H9 (cell line): ENCODE measurements at regions not wholly inside any gene's neighbourhood (a gene's known extent, or its start where the extent isn't known, plus 50 kb on each side); places are given as distances from the start of the nearest gene placed in this dataset.

Experiments
- DNase-seq: peaks from one replicate; pipeline ENCODE4 v3.0.0-alpha.2; 2017
- H2AFZ ChIP-seq: one replicate; pipeline ENCODE4 v1.6.1; 2013; ENCODE audit warnings: mild to moderate bottlenecking, low read length, control low read depth, moderate library complexity
- H2AK5ac ChIP-seq: 2 replicates; pipeline ENCODE4 v1.6.1; 2013; ENCODE audit warnings: low read length, control low read depth, mixed read lengths; ENCODE audit not compliant: insufficient read length
- H2BK120ac ChIP-seq: one replicate; pipeline ENCODE4 v1.6.1; 2013; ENCODE audit warnings: low read depth, mild to moderate bottlenecking, low read length, control low read depth, inconsistent platforms; ENCODE audit not compliant: poor library complexity, severe bottlenecking
- H2BK12ac ChIP-seq: 2 replicates; pipeline ENCODE4 v1.6.1; 2013; ENCODE audit warnings: low read length, control low read depth, mixed read lengths, low read depth; ENCODE audit not compliant: insufficient read length
- H2BK15ac ChIP-seq: 2 replicates; pipeline ENCODE4 v1.6.1; 2013; ENCODE audit warnings: low read depth, low read length, control low read depth
- H2BK20ac ChIP-seq: one replicate; pipeline ENCODE4 v1.6.1; 2013; ENCODE audit warnings: low read depth, mild to moderate bottlenecking, low read length, control low read depth, inconsistent platforms; ENCODE audit not compliant: poor library complexity, severe bottlenecking
- H2BK5ac ChIP-seq: 2 replicates; pipeline ENCODE4 v1.6.1; 2013; ENCODE audit warnings: low read length, control low read depth, mixed read lengths; ENCODE audit not compliant: insufficient read length
- H3K14ac ChIP-seq: 2 replicates; pipeline ENCODE4 v1.6.1; 2013; ENCODE audit warnings: low read length, control low read depth; ENCODE audit not compliant: insufficient read depth
- H3K18ac ChIP-seq: 2 replicates; pipeline ENCODE4 v1.6.1; 2013; ENCODE audit warnings: low read depth, mild to moderate bottlenecking, mixed read lengths, low read length, control low read depth; ENCODE audit not compliant: insufficient read length
- H3K23ac ChIP-seq: 2 replicates; pipeline ENCODE4 v1.6.1; 2013; ENCODE audit warnings: low read length, control low read depth, mixed read lengths, low read depth; ENCODE audit not compliant: insufficient read length
- H3K23me2 ChIP-seq: 2 replicates; pipeline ENCODE4 v1.6.1; 2013; ENCODE audit warnings: low read depth, mild to moderate bottlenecking, mixed read lengths, low read length, control low read depth; ENCODE audit not compliant: insufficient read length, poor library complexity, severe bottlenecking
- H3K27ac ChIP-seq: 2 replicates; pipeline ENCODE4 v1.5.1; 2013; ENCODE audit warnings: low read length, control low read depth, mixed read lengths, low read depth; ENCODE audit not compliant: insufficient read length
- H3K27me3 ChIP-seq: 2 replicates; pipeline ENCODE4 v1.6.1; 2013; ENCODE audit warnings: low read length, control low read depth, inconsistent platforms; ENCODE audit not compliant: insufficient read depth
- H3K4ac ChIP-seq: 2 replicates; pipeline ENCODE4 v1.6.1; 2013; ENCODE audit warnings: low read depth, mild to moderate bottlenecking, control low read depth, inconsistent platforms, low read length, moderate library complexity
- H3K4me1 ChIP-seq: 2 replicates; pipeline ENCODE4 v1.6.1; 2013; ENCODE audit warnings: low read length, control low read depth, inconsistent platforms; ENCODE audit not compliant: insufficient read depth
- H3K4me2 ChIP-seq: 2 replicates; pipeline ENCODE4 v1.6.1; 2013; ENCODE audit warnings: low read length, control low read depth, mixed read lengths; ENCODE audit not compliant: insufficient read length, insufficient read depth
- H3K56ac ChIP-seq: 2 replicates; pipeline ENCODE4 v1.6.1; 2013; ENCODE audit warnings: low read depth, mild to moderate bottlenecking, mixed read lengths, low read length, control low read depth; ENCODE audit not compliant: insufficient read length
- H3K79me1 ChIP-seq: 2 replicates; pipeline ENCODE4 v1.6.1; 2013; ENCODE audit warnings: low read depth, mild to moderate bottlenecking, moderate library complexity, low read length, control low read depth, inconsistent platforms; ENCODE audit not compliant: insufficient read depth, poor library complexity, severe bottlenecking
- H3K79me2 ChIP-seq: 2 replicates; pipeline ENCODE4 v1.6.1; 2013; ENCODE audit warnings: low read length, control low read depth, inconsistent platforms; ENCODE audit not compliant: insufficient read depth
- H3K9ac ChIP-seq: 2 replicates; pipeline ENCODE4 v1.6.1; 2013; ENCODE audit warnings: low read length, control low read depth, mixed read lengths; ENCODE audit not compliant: insufficient read length; ENCODE audit errors: extremely low read depth
- H3K9me3 ChIP-seq: one replicate; pipeline ENCODE4 v1.6.1; 2013; ENCODE audit warnings: low read depth, low read length, inconsistent platforms; ENCODE audit not compliant: control insufficient read depth
- H3T11ph ChIP-seq: one replicate; pipeline ENCODE4 v1.6.1; 2013; ENCODE audit warnings: mild to moderate bottlenecking, low read length, control low read depth, inconsistent platforms
- H4K20me1 ChIP-seq: one replicate; pipeline ENCODE4 v1.6.1; 2013; ENCODE audit not compliant: control insufficient read depth, insufficient read length, insufficient read depth
- H4K5ac ChIP-seq: 2 replicates; pipeline ENCODE4 v1.6.1; 2013; ENCODE audit warnings: low read depth, mild to moderate bottlenecking, mixed read lengths, low read length, control low read depth; ENCODE audit not compliant: insufficient read length
- H4K8ac ChIP-seq: replicated peaks from 2 replicates; pipeline ENCODE4 v1.6.1; 2013; ENCODE audit warnings: low read length, control low read depth, mixed read lengths, low read depth; ENCODE audit not compliant: insufficient read length
- H4K91ac ChIP-seq: 2 replicates; pipeline ENCODE4 v1.6.1; 2013; ENCODE audit warnings: low read depth, mild to moderate bottlenecking, moderate library complexity, mixed read lengths, low read length, control low read depth; ENCODE audit not compliant: insufficient read length
- H3K27ac Mint-ChIP-seq, 3 experiments: 2 replicates in 2 of 3; 3 replicates in 1 of 3; pipeline ENCODE4 v1.8.0; 2020 to 2021; ENCODE audit warnings: mixed read lengths in 3 of 3, mild to moderate bottlenecking in 1 of 3, moderate library complexity in 1 of 3
- H3K27me3 Mint-ChIP-seq: 2 replicates; pipeline ENCODE4 v1.8.0; 2021; ENCODE audit warnings: low read depth, mild to moderate bottlenecking, moderate library complexity, mixed read lengths
- H3K36me3 Mint-ChIP-seq, 3 experiments: 2 replicates in 2 of 3; 3 replicates in 1 of 3; pipeline ENCODE4 v1.8.0; 2020 to 2021; ENCODE audit warnings: low read depth in 3 of 3, mixed read lengths in 3 of 3; ENCODE audit not compliant: insufficient read depth in 1 of 3
- H3K4me1 Mint-ChIP-seq, 2 experiments: 2 replicates each; pipeline ENCODE4 v1.8.0; 2020; ENCODE audit warnings: mixed read lengths in 2 of 2
- H3K4me3 Mint-ChIP-seq, 2 experiments: 2 replicates in 1 of 2; 3 replicates in 1 of 2; pipeline ENCODE4 v1.8.0; 2020 to 2021; ENCODE audit warnings: mild to moderate bottlenecking in 2 of 2, mixed read lengths in 2 of 2, moderate library complexity in 1 of 2
- H3K9me3 Mint-ChIP-seq, 2 experiments: 2 replicates in 1 of 2; 3 replicates in 1 of 2; pipeline ENCODE4 v1.8.0; 2020; ENCODE audit warnings: mild to moderate bottlenecking in 2 of 2, mixed read lengths in 2 of 2, moderate library complexity in 1 of 2
- CTCF ChIP-seq: fragments of 200-600 bp; sonication (generic); conservative IDR thresholded peaks from 3 replicates; pipeline ENCODE4 v1.8.0; 2021; ENCODE audit warnings: antibody characterized with exemption, mild to moderate bottlenecking

DNA sequence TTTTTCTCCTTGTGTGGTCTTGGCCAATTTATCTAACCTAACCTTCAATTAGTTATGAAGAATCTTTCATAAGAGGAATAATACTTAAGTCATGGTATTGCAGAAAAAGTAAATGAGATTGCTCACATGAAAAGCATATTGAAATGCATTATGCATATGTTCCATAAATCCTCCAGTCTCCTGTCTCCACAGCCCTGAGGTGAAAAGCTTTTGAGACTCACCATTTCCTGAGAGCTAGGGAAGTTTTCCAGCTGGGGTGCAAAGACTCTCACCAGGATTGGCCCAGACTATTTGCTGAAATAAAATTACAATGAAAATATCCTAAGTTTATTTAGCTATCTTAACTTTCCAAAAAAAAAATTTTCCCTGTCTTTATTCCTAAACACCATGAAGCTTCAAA lies 723.8 kb upstream of the FLRT2 start:
- Mint-ChIP-seq H3K4me3 (no peak overlapping the region), H3K36me3 (no peaks in the 10 kb centered on the region; a peak in 1 of 7 replicates), H3K4me1 (no peaks in the 10 kb centered on the region), H3K27ac (no peak overlapping the region), H3K27me3 (no peaks in the 10 kb centered on the region), H3K9me3 (no peaks in the 10 kb centered on the region)
- Histone ChIP-seq H3K4me1 (no peaks in the 10 kb centered on the region), H3K23ac (no peak overlapping the region), H4K8ac (no peak overlapping the region), H3K27me3 (no peaks in the 10 kb centered on the region), H2BK12ac (no peak overlapping the region), H3K23me2 (no peaks in the 10 kb centered on the region), H3K79me2 (no peaks in the 10 kb centered on the region), H3K79me1 (no peaks in the 10 kb centered on the region), H3K27ac (no peak overlapping the region), H3K18ac (no peak overlapping the region), H3K4ac (no peak overlapping the region), H4K5ac (no peak overlapping the region), H3K56ac (no peak overlapping the region), H3K9ac (no peak overlapping the region), H2BK120ac (no peak overlapping the region), H2AK5ac (no peak overlapping the region), H3K14ac (no peak overlapping the region), H2BK15ac (no peak overlapping the region), H3T11ph (no peak overlapping the region), H3K9me3 (no peaks in the 10 kb centered on the region), H4K20me1 (no peaks in the 10 kb centered on the region), H2BK20ac (no peak overlapping the region), H3K4me2 (no peak overlapping the region), H2AFZ (no peak overlapping the region), H2BK5ac (no peak overlapping the region), H4K91ac (no peak overlapping the region)
- no peak for DNase-seq
- TF ChIP-seq CTCF: no peak
